Osteocyte (in vitro differentiated cells): ENCODE measurements at regions not wholly inside any gene's neighbourhood (a gene's known extent, or its start where the extent isn't known, plus 50 kb on each side); places are given as distances from the start of the nearest gene placed in this dataset.

ENCODE experiments used
- DNase-seq: peaks from one replicate; pipeline ENCODE4 v3.0.0; 2021; ENCODE audit warnings: mixed read lengths; ENCODE audit not compliant: unreplicated experiment; ENCODE audit errors: extremely low spot score
- H3K27ac Mint-ChIP-seq: one replicate; pipeline ENCODE4 v1.8.0; 2021; ENCODE audit warnings: mild to moderate bottlenecking, mixed read lengths; ENCODE audit not compliant: unreplicated experiment
- H3K27me3 Mint-ChIP-seq: one replicate; pipeline ENCODE4 v1.8.0; 2021; ENCODE audit warnings: mixed read lengths; ENCODE audit not compliant: unreplicated experiment
- H3K36me3 Mint-ChIP-seq: one replicate; pipeline ENCODE4 v1.8.0; 2021; ENCODE audit warnings: mixed read lengths; ENCODE audit not compliant: unreplicated experiment
- H3K4me1 Mint-ChIP-seq: one replicate; pipeline ENCODE4 v1.8.0; 2021; ENCODE audit warnings: mixed read lengths; ENCODE audit not compliant: unreplicated experiment
- H3K4me3 Mint-ChIP-seq: one replicate; pipeline ENCODE4 v1.8.0; 2021; ENCODE audit warnings: mild to moderate bottlenecking, moderate library complexity, mixed read lengths; ENCODE audit not compliant: unreplicated experiment
- H3K9me3 Mint-ChIP-seq: one replicate; pipeline ENCODE4 v1.8.0; 2021; ENCODE audit warnings: mixed read lengths; ENCODE audit not compliant: unreplicated experiment
- TF ChIP-seq, protein P1 (sequence below): fragments of 200-600 bp; sonication (generic); IDR thresholded peaks from 2 replicates; pipeline ENCODE4 v1.5.0; 2021; ENCODE audit warnings: antibody characterized with exemption, mild to moderate bottlenecking, moderate library complexity

DNA sequence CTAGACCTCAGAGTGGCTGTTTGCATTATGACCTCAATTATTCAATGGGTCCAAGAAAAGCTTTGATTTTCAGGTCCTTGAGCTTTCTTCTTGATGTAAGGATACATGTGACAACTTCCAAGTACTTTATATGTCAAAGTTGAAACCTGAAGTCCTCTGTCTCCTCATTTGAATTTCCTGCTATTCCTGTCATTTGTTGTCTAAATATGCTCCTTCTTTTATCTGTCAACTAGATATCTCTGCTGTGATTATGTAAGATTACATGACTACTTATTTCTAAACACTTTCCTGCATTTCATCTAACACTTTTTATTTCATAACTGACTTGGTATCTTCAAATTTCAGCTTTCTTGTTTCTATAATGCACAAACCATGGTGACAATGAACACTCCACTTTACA, 670.0 kb upstream of the FAM174A start:
- no peak for DNase-seq
- Mint-ChIP-seq H3K4me1 (no peaks in the 10 kb centered on the region), H3K27me3 (no peaks in the 10 kb centered on the region), H3K9me3 (peaks cover 10% of the 10 kb centered on the region), H3K27ac (no peak overlapping the region), H3K4me3 (no peak overlapping the region), H3K36me3 (no peaks in the 10 kb centered on the region)
- TF ChIP-seq, protein P1, sequence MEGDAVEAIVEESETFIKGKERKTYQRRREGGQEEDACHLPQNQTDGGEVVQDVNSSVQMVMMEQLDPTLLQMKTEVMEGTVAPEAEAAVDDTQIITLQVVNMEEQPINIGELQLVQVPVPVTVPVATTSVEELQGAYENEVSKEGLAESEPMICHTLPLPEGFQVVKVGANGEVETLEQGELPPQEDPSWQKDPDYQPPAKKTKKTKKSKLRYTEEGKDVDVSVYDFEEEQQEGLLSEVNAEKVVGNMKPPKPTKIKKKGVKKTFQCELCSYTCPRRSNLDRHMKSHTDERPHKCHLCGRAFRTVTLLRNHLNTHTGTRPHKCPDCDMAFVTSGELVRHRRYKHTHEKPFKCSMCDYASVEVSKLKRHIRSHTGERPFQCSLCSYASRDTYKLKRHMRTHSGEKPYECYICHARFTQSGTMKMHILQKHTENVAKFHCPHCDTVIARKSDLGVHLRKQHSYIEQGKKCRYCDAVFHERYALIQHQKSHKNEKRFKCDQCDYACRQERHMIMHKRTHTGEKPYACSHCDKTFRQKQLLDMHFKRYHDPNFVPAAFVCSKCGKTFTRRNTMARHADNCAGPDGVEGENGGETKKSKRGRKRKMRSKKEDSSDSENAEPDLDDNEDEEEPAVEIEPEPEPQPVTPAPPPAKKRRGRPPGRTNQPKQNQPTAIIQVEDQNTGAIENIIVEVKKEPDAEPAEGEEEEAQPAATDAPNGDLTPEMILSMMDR = no peak

DNA sequence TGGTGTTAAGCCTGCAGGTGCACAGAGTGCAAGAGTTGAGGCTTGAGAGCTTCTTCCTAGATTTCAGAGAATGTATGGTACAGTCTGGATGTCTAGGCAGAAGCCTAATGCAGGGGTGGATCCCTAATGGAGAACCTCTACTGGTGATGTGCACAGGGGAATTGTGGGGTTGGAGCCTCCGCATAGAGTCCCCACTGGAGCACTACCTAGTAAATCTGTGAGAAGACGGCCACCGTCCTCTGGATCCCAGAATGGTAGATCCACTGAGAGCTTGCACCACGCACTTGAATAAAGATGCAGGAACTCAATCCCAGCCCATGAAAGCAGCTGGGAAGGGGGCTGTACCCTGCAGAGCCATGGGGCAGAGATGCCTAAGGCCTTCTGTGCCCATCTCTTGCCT, 699.4 kb upstream of the FAM174A start:
- Mint-ChIP-seq H3K4me3 (no peak overlapping the region), H3K36me3 (no peaks in the 10 kb centered on the region), H3K27me3 (no peaks in the 10 kb centered on the region), H3K4me1 (no peaks in the 10 kb centered on the region), H3K27ac (no peak overlapping the region), H3K9me3 (no peaks in the 10 kb centered on the region)
- DNase-seq = no peak
- TF ChIP-seq, protein P1 = no peak

DNA sequence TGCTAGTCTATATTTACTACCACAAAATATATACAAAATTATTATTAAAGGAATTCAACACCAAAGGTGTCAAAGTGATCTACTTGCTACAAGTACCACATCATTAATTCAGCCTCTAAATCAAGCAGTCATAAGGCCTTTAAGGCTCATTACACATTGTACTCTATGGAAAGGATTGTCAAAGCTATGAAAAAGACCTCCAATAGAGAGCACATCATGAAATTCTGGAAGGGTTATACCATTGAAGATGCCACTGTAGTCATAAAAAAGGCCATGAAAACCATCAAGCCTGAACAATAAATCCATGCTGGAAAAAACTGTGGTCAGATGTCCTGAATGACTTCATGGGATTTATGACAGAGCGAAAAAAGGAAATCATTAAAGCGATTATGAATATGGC, 708.0 kb upstream of the FAM174A start:
- H3K27me3 Mint-ChIP-seq = peaks cover 2% of the 10 kb centered on the region
- no peaks in the 10 kb centered on the region for H3K9me3 Mint-ChIP-seq
- no peak overlapping the region for H3K4me3 Mint-ChIP-seq
- no peak overlapping the region for H3K27ac Mint-ChIP-seq
- DNase-seq = no peak
- no peaks in the 10 kb centered on the region for H3K4me1 Mint-ChIP-seq
- TF ChIP-seq, protein P1 = no peak
- no peaks in the 10 kb centered on the region for H3K36me3 Mint-ChIP-seq

DNA sequence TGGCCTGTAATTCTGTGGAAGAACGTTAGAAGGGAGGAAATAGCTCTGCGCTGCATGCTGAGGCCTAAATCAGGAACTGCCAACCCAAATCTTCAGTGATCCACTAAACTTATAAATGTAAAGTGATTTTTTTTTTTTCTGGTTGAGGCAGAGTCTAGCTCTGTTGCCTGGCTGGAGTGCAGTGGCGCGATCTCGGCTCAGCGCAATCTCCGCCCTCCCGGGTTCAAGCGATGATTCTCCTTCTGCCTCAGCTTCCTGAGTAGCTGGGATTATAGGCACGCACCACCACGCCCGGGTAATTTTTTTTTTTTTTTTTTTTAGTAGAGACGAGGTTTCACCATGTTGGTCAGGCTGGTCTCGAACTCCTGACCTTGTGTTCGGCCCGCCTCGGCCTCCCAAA, 717.4 kb upstream of the FAM174A start:
- H3K27ac Mint-ChIP-seq = no peak overlapping the region
- no peak overlapping the region for H3K4me3 Mint-ChIP-seq
- H3K9me3 Mint-ChIP-seq = no peaks in the 10 kb centered on the region
- peaks cover 2% of the 10 kb centered on the region for H3K27me3 Mint-ChIP-seq
- no peaks in the 10 kb centered on the region for H3K36me3 Mint-ChIP-seq
- TF ChIP-seq, protein P1 = no peak
- DNase-seq = no peak
- no peaks in the 10 kb centered on the region for H3K4me1 Mint-ChIP-seq

DNA sequence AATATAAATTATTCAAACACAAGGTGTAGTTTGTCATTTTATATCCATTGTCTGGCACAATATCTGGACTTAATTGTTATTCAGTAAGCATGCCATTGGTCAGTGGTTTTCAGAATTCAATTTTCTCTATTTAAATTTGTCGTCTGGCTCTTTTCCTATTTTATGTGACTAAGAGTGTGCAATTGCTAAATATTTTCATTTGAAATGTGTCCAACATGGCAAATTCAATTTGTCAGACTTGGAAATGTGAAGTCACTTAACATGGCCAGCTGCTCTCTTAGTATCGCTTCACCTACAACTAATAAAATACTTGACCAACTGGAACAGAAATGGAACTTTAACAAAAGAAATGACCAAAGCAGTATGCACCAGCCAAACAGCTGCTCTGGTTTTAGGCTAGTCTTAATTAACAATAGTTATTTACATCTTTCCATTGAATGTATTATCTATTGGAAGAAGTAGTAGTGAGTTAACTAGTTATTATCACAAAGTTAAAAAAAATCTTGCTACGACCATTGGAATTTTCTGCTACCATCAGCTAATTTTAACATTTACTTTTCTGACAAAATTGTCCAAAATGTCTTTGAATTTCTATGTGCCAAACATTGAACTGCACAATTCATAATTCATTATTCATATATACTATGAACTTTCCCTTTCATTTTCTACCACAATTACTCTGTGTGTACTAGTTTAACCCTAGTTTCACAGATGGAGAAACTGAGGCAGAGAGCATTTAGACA, 720.7 kb upstream of the FAM174A start:
- DNase-seq = no peak
- TF ChIP-seq, protein P1 = no peak
- H3K4me1 Mint-ChIP-seq = no peaks in the 10 kb centered on the region
- no peaks in the 10 kb centered on the region for H3K36me3 Mint-ChIP-seq
- no peaks in the 10 kb centered on the region for H3K9me3 Mint-ChIP-seq
- no peaks in the 10 kb centered on the region for H3K27me3 Mint-ChIP-seq
- H3K27ac Mint-ChIP-seq = no peak overlapping the region
- no peak overlapping the region for H3K4me3 Mint-ChIP-seq
